ENCODE measurements at regions not wholly inside any gene's neighbourhood (a gene's known extent, or its start where the extent isn't known, plus 50 kb on each side); places are given as distances from the start of the nearest gene placed in this dataset.

DNA sequence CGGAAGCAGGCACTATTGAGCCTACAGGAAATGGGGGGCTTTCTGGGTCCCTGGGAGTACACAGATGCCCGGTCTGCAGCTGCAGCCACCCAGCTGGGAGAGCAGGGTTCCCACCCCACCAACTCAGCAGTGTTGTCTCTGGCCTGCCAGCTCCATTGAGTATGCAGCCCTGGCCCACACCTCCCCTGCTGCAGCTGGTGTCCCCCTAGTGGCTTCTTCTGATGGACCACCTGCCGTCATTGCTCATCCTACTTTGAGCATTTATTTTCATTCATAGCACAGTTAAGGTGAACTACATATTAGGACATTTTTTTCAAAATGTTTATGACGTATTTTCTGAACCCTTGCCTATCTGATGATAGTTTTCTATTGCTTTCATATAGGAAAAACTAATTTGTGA is 189.8 kb upstream of the LYPLAL1 start:
- no peaks in the 10 kb centered on the region for H3K27me3 ChIP-seq
- no peak overlapping the region for H3K27ac ChIP-seq
- TF ChIP-seq, protein P1, sequence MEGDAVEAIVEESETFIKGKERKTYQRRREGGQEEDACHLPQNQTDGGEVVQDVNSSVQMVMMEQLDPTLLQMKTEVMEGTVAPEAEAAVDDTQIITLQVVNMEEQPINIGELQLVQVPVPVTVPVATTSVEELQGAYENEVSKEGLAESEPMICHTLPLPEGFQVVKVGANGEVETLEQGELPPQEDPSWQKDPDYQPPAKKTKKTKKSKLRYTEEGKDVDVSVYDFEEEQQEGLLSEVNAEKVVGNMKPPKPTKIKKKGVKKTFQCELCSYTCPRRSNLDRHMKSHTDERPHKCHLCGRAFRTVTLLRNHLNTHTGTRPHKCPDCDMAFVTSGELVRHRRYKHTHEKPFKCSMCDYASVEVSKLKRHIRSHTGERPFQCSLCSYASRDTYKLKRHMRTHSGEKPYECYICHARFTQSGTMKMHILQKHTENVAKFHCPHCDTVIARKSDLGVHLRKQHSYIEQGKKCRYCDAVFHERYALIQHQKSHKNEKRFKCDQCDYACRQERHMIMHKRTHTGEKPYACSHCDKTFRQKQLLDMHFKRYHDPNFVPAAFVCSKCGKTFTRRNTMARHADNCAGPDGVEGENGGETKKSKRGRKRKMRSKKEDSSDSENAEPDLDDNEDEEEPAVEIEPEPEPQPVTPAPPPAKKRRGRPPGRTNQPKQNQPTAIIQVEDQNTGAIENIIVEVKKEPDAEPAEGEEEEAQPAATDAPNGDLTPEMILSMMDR (IDR thresholded peaks at IDR 0.05) = no peak
- TF ChIP-seq POLR2A (IDR thresholded peaks at IDR 0.05) (no peak), EP300 (IDR thresholded peaks at IDR 0.05) (no peak)
- WGBS, 3 donors = 73 to 90% (median 80%) methylated on average over 4 of the region's 4 CpGs
- no peaks in the 10 kb centered on the region for H3K9me3 ChIP-seq
- H3K4me3 ChIP-seq = no peak overlapping the region
- no peak for DNase-seq
- H3K4me1 ChIP-seq (ENCODE audit: insufficient read depth) = no peaks in the 10 kb centered on the region
- intact Hi-C loops (cut with DNase I) = no loop called here
- H3K36me3 ChIP-seq = no peaks in the 10 kb centered on the region

DNA sequence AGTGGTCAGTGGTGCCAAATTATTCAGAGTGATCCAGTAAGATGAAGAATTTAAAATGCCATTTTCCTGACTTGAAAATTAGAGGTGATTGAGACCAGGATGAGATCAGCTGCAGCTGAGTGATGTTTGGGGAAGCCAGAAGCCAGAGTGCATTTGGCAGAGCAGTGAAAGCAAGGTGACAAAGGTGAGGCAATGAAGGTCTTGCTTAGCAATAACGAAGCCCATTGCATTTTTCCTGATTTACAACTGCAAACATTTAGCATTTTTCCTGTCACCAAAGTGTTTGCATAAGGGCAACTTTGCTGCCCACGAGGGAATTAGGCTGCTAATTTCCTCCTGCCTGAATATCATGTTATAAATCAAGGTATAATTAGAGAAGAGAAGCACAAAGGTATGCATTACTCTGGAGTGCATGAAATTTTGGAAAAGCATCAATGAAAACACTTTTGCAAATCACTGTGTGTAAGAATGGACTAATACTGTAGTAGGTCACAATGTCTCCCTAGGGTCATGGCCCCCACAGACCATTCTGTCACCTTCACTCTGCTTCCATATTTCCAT is 188.2 kb upstream of the LYPLAL1 start:
- intact Hi-C loops (cut with DNase I) = no loop called here
- Histone ChIP-seq H3K36me3 (no peaks in the 10 kb centered on the region), H3K4me3 (no peak overlapping the region), H3K9me3 (no peaks in the 10 kb centered on the region), H3K27me3 (no peaks in the 10 kb centered on the region), H3K27ac (no peak overlapping the region), H3K4me1 (ENCODE audit: insufficient read depth) (no peaks in the 10 kb centered on the region)
- 43 to 51% (median 48%) methylated on average over 2 of the region's 2 CpGs for WGBS, 3 donors
- no peak for DNase-seq
- TF ChIP-seq POLR2A (IDR thresholded peaks at IDR 0.05) (no peak), EP300 (IDR thresholded peaks at IDR 0.05) (no peak)
- TF ChIP-seq, protein P1 (IDR thresholded peaks at IDR 0.05) = no peak

DNA sequence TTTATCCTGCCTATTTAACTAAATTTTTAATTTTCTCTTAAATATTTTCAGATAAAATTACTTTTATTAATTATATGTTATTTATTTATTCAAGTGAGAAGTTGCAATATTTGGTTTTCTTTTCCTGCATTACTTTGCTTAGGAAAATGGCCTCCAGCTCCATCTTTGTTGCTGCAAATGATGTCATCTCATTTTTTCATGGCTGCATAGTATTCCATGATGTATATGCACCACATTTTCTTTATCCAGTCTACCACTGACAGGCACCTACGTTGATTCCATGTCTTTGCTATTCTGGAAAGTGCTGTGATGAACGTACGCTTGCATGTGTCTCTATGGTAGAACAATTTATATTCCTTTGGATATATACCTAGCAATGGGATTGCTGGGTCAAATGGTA is 186.9 kb upstream of the LYPLAL1 start:
- TF ChIP-seq POLR2A (IDR thresholded peaks at IDR 0.05) (no peak), EP300 (IDR thresholded peaks at IDR 0.05) (no peak)
- TF ChIP-seq, protein P1 (IDR thresholded peaks at IDR 0.05) = no peak
- no peaks in the 10 kb centered on the region for H3K36me3 ChIP-seq
- no peak overlapping the region for H3K4me3 ChIP-seq
- H3K4me1 ChIP-seq (ENCODE audit: insufficient read depth) = no peaks in the 10 kb centered on the region
- intact Hi-C loops (cut with DNase I) = no loop called here
- no peaks in the 10 kb centered on the region for H3K27me3 ChIP-seq
- WGBS, 3 donors = 96 to 97% (median 96%) methylated on average over 3 of the region's 3 CpGs
- no peak for DNase-seq
- no peaks in the 10 kb centered on the region for H3K9me3 ChIP-seq
- H3K27ac ChIP-seq = no peak overlapping the region

DNA sequence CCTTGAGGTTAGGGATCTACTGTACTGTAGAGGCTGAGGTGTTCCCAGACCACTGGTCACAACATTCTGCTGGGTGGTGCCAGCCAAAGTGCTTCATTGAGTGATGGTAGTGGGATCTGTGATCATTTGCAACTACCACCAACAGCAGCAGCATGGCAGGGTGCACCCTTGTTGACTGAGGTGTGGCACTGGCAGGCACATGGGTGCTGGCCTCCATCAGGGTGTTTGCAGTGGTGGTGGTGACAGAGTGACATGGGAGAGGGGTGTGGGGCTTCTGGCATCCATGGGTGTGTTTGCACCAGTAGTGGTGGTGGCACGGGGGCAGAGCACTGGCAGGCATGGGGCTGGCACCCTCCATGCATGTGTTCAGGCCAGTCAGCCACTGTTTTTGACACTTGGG is 183.7 kb upstream of the LYPLAL1 start:
- intact Hi-C loops (cut with DNase I) = no loop called here
- H3K4me3 ChIP-seq = no peak overlapping the region
- 83 to 97% (median 93%) methylated on average over 1 of the region's 1 CpG for WGBS, 3 donors

More for the DNA sequence above, 183.7 kb upstream of the LYPLAL1 start:
- no peak overlapping the region for H3K27ac ChIP-seq
- no peak for DNase-seq
- no peaks in the 10 kb centered on the region for H3K9me3 ChIP-seq
- no peaks in the 10 kb centered on the region for H3K4me1 ChIP-seq (ENCODE audit: insufficient read depth)
- no peaks in the 10 kb centered on the region for H3K36me3 ChIP-seq
- H3K27me3 ChIP-seq = no peaks in the 10 kb centered on the region
- TF ChIP-seq POLR2A (IDR thresholded peaks at IDR 0.05) (no peak), EP300 (IDR thresholded peaks at IDR 0.05) (no peak)
- TF ChIP-seq, protein P1 (IDR thresholded peaks at IDR 0.05) = no peak

Measured in ovary (tissue), 7 donors.